Panc1 (cell line): ENCODE measurements at regions not wholly inside any gene's neighbourhood (a gene's known extent, or its start where the extent isn't known, plus 50 kb on each side); places are given as distances from the start of the nearest gene placed in this dataset.

Source experiments
- ATAC-seq: fragments of 200-7000 bp; cut with Tn5 transposase; 2 replicates; pipeline ENCODE4 v1.9.1; 2020; ENCODE audit warnings: mild to moderate bottlenecking, moderate library complexity
- BruUV-seq: library from RNA; stranded (reverse); fragments of 400-500 nt; replicated peaks from 2 replicates; lab custom pipeline; 2021; lab: Mats Ljungman, UMichigan
- CTCF ChIA-PET: fragments of 300-600 bp; sonication (Branson Sonifier 250); formaldehyde crosslinking; loops from one replicate; lab custom pipeline; 2022; ENCODE audit warnings: antibody characterized with exemption; lab: Charles Lee
- POLR2A ChIA-PET: fragments of 300-600 bp; sonication (Branson Sonifier 250); formaldehyde crosslinking; loops from one replicate; lab custom pipeline; 2022; ENCODE audit warnings: antibody characterized with exemption; lab: Charles Lee
- DNase-seq: peaks from one replicate; pipeline ENCODE4 v3.0.0-alpha.2; 2010; ENCODE audit warnings: low read depth, low spot score
- H3K27ac ChIP-seq: 2 replicates; pipeline ENCODE4 v1.5.1; 2011; ENCODE audit warnings: mild to moderate bottlenecking, low read length, inconsistent platforms
- H3K27me3 ChIP-seq: fragments of 200-500 bp; sonication (Bioruptor generic); 2 replicates; pipeline ENCODE4 v1.6.0; 2014; ENCODE audit warnings: low read length, inconsistent platforms; ENCODE audit not compliant: control insufficient read depth, insufficient read depth
- H3K36me3 ChIP-seq: fragments of 200-500 bp; sonication (Bioruptor generic); 2 replicates; pipeline ENCODE4 v1.5.1; 2014; ENCODE audit warnings: inconsistent platforms, mild to moderate bottlenecking, low read length, moderate library complexity; ENCODE audit not compliant: control insufficient read depth, insufficient read depth
- H3K4me1 ChIP-seq: 2 replicates; pipeline ENCODE4 v1.5.1; 2011; ENCODE audit warnings: inconsistent platforms, mild to moderate bottlenecking, low read length, moderate library complexity; ENCODE audit not compliant: control insufficient read depth, insufficient read depth
- H3K4me3 ChIP-seq, 2 experiments: 2 replicates each; pipeline ENCODE4 v1.5.1; 2011 to 2012; ENCODE audit warnings: low read depth in 2 of 2, low read length in 2 of 2, mild to moderate bottlenecking in 2 of 2, inconsistent platforms in 1 of 2, moderate library complexity in 1 of 2
- H3K9me3 ChIP-seq: fragments of 200-500 bp; sonication (Bioruptor generic); 2 replicates; pipeline ENCODE4 v1.5.1; 2014; ENCODE audit warnings: low read depth, mild to moderate bottlenecking, inconsistent platforms, low read length, moderate library complexity; ENCODE audit not compliant: control insufficient read depth, insufficient read depth
- POLR2AphosphoS5 ChIP-seq: IDR thresholded peaks from 2 replicates; pipeline ENCODE4 v1.6.1; 2012; ENCODE audit warnings: mild to moderate bottlenecking, low read depth, low read length, moderate library complexity
- SIN3A ChIP-seq: IDR thresholded peaks from 2 replicates; pipeline ENCODE4 v1.6.1; 2012; ENCODE audit warnings: low read depth, mild to moderate bottlenecking, low read length, moderate library complexity, borderline replicate concordance; ENCODE audit not compliant: insufficient read depth
- TCF7L2 ChIP-seq: IDR thresholded peaks from 2 replicates; pipeline ENCODE4 v1.6.1; 2011; ENCODE audit warnings: mild to moderate bottlenecking, low read depth, low read length, inconsistent platforms
- in situ Hi-C: cut with HindIII; loops from 2 replicates; pipeline ENCODE4 v1.10.0; 2016; ENCODE audit warnings: low sequenced_read_pairs, low pct_unique_long_range_greater_than_20kb
- intact Hi-C: fragments of 100-400 bp; cut with micrococcal nuclease; formaldehyde crosslinking; loops from one replicate; pipeline ENCODE4 v1.10.0; 2022; ENCODE audit not compliant: unreplicated experiment
- TF ChIP-seq, protein P1 (sequence below): fragments of 450-650 bp; IDR thresholded peaks from 2 replicates; pipeline ENCODE4 v1.5.1; 2017; ENCODE audit warnings: mild to moderate bottlenecking
- TF ChIP-seq, protein P2 (sequence below), 2 experiments: IDR thresholded peaks; 2 replicates each; pipeline ENCODE4 v1.6.1; 2011 to 2012; ENCODE audit warnings: low read depth in 2 of 2, control low read depth in 1 of 2, low read length in 1 of 2, mild to moderate bottlenecking in 1 of 2, moderate library complexity in 1 of 2; ENCODE audit not compliant: insufficient read depth in 1 of 2

DNA sequence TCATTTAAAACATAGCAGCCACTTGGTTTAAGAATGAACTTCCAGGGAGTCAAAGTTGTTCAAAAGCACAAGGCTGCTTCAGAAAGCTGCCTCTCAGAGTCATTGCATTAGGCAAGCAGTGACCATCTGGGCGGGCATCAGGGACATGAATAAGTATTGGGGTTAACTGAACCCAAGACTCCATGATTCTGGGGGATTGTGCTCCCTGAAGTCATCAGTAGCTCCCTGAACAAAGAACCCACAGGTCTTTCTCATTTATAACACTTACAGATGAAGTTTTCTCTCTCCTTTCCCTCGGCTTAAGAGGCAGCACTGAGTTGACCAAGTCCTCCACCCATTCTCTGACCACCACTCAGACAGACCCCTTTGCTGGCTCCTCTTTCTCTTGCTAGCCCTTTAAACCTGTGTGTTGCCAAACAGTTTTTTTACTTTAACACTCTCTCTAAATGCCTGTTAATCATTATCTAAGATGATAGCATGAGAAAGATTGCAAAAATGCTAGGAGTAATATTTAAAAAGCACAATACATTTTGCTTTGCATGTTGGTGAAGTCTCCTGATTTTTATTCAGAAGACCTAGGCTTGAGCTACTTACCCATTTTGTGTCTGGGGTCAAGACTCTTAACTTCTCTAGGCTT lies 77.0 kb upstream of the ARHGAP29 start:
- ChIA-PET POLR2A (interaction anchor here (0.6 kb wide), 1 partner anchor 444 kb away, joined by 10 read pairs; no protein-coding TSS in a partner anchor), CTCF (no interaction called here)
- ATAC-seq, result no peak
- Histone ChIP-seq H3K4me3 (no peak overlapping the region), H3K27me3 (no peaks in the 10 kb centered on the region), H3K27ac (peak overlapping the region; percentile 66; the same call in 1 of the 2 replicates), H3K36me3 (no peaks in the 10 kb centered on the region), H3K9me3 (no peaks in the 10 kb centered on the region), H3K4me1 (peaks cover 19% of the 10 kb centered on the region)
- TF ChIP-seq, protein P1, sequence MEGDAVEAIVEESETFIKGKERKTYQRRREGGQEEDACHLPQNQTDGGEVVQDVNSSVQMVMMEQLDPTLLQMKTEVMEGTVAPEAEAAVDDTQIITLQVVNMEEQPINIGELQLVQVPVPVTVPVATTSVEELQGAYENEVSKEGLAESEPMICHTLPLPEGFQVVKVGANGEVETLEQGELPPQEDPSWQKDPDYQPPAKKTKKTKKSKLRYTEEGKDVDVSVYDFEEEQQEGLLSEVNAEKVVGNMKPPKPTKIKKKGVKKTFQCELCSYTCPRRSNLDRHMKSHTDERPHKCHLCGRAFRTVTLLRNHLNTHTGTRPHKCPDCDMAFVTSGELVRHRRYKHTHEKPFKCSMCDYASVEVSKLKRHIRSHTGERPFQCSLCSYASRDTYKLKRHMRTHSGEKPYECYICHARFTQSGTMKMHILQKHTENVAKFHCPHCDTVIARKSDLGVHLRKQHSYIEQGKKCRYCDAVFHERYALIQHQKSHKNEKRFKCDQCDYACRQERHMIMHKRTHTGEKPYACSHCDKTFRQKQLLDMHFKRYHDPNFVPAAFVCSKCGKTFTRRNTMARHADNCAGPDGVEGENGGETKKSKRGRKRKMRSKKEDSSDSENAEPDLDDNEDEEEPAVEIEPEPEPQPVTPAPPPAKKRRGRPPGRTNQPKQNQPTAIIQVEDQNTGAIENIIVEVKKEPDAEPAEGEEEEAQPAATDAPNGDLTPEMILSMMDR, result no peak
- TF ChIP-seq POLR2AphosphoS5 (no peak), SIN3A (no peak), TCF7L2 (no peak)
- TF ChIP-seq, protein P2, sequence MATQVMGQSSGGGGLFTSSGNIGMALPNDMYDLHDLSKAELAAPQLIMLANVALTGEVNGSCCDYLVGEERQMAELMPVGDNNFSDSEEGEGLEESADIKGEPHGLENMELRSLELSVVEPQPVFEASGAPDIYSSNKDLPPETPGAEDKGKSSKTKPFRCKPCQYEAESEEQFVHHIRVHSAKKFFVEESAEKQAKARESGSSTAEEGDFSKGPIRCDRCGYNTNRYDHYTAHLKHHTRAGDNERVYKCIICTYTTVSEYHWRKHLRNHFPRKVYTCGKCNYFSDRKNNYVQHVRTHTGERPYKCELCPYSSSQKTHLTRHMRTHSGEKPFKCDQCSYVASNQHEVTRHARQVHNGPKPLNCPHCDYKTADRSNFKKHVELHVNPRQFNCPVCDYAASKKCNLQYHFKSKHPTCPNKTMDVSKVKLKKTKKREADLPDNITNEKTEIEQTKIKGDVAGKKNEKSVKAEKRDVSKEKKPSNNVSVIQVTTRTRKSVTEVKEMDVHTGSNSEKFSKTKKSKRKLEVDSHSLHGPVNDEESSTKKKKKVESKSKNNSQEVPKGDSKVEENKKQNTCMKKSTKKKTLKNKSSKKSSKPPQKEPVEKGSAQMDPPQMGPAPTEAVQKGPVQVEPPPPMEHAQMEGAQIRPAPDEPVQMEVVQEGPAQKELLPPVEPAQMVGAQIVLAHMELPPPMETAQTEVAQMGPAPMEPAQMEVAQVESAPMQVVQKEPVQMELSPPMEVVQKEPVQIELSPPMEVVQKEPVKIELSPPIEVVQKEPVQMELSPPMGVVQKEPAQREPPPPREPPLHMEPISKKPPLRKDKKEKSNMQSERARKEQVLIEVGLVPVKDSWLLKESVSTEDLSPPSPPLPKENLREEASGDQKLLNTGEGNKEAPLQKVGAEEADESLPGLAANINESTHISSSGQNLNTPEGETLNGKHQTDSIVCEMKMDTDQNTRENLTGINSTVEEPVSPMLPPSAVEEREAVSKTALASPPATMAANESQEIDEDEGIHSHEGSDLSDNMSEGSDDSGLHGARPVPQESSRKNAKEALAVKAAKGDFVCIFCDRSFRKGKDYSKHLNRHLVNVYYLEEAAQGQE (IDR thresholded peaks at IDR 0.05; ENCODE audit: insufficient read depth in 1 of 2, low read depth in 2 of 2, low read length in 1 of 2), result no peak
- intact Hi-C loops (no loop called here), in situ Hi-C loops (no loop called here)
- BruUV-seq, result no TSS peak
- DNase-seq, result no peak

DNA sequence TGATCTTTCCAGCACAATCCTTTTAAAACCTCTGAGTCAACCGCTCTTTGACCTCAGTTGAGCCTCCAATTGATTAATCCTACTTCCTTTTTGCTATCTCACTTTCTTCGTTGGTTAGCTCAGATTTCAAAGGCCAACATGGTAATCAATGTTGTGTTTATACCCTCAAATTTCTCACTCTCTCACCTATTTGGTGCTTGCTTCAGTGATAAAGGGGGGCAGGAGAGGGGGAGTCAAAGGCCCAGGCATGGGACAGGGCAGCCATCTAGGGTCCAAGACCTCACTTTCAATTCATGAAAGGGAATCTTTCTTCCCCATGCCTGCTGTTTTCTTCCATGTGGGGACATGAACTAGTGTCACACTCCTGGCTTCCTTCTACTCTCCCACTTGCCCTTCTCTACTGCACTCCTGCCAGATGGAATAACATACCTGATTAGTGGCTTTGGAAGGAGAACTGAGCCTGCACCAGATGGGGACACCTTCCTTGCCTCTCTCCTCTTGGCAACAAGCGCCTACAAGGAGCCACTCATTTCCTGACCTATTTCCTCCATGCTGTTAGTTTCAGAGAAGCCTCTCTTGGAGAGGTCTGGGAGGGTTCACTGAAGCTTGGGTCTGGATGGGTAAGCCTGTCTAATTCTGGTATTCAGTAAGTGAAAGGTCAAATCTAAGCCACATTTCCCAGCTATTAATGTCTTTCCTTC lies 73.3 kb upstream of the ARHGAP29 start:
- Histone ChIP-seq H3K36me3 (no peaks in the 10 kb centered on the region), H3K9me3 (no peaks in the 10 kb centered on the region), H3K27ac (peak overlapping the region; percentile 68), H3K4me3 (no peak overlapping the region), H3K27me3 (no peaks in the 10 kb centered on the region), H3K4me1 (peaks cover 3% of the 10 kb centered on the region; the same call in 1 of the 2 replicates)
- no peak for ATAC-seq
- ChIA-PET POLR2A (interaction anchor here (0.6 kb wide), 1 partner anchor 357 kb away, joined by 10 read pairs; no protein-coding TSS in a partner anchor), CTCF (no interaction called here)
- BruUV-seq, result no TSS peak
- intact Hi-C loops (no loop called here), in situ Hi-C loops (no loop called here)
- TF ChIP-seq, protein P1, result no peak
- DNase-seq, result no peak
